Peyer's patch (tissue), 4 donors: ENCODE measurements at regions not wholly inside any gene's neighbourhood (a gene's known extent, or its start where the extent isn't known, plus 50 kb on each side); places are given as distances from the start of the nearest gene placed in this dataset.

Source experiments
- CTCF ChIP-seq, 6 experiments: fragments of 450-650 bp in 4 of 6; fragments of 200-600 bp in 2 of 6; sonication (generic) in 1 of 6; IDR thresholded peaks; one replicate each; pipeline ENCODE4 v1.5.1; 2017 to 2019; ENCODE audit warnings: antibody characterized with exemption in 6 of 6, mild to moderate bottlenecking in 3 of 6, moderate library complexity in 1 of 6
- POLR2A ChIP-seq, 2 donors: fragments of 450-650 bp; IDR thresholded peaks; one replicate each; pipeline ENCODE4 v1.5.1; 2017; ENCODE audit warnings: antibody characterized with exemption in 2 of 2, mild to moderate bottlenecking in 2 of 2, moderate library complexity in 2 of 2

GRCh38 chr2:210964141-210964764 is 407.9 kb downstream of the CPS1 start:
- TF ChIP-seq CTCF (IDR thresholded peaks at IDR 0.05) (no peak), POLR2A (IDR thresholded peaks at IDR 0.05) (no peak)
